Epithelial cell of prostate (primary cell): ENCODE measurements at regions not wholly inside any gene's neighbourhood (a gene's known extent, or its start where the extent isn't known, plus 50 kb on each side); places are given as distances from the start of the nearest gene placed in this dataset.

Source experiments
- DNase-seq: peaks from one replicate; pipeline ENCODE4 v3.0.0-alpha.2; 2011; ENCODE audit warnings: low read depth, low spot score
- H3K27ac ChIP-seq: fragments of 450-650 bp; 2 replicates; pipeline ENCODE4 v1.5.1; 2017; ENCODE audit warnings: mild to moderate bottlenecking

DNA sequence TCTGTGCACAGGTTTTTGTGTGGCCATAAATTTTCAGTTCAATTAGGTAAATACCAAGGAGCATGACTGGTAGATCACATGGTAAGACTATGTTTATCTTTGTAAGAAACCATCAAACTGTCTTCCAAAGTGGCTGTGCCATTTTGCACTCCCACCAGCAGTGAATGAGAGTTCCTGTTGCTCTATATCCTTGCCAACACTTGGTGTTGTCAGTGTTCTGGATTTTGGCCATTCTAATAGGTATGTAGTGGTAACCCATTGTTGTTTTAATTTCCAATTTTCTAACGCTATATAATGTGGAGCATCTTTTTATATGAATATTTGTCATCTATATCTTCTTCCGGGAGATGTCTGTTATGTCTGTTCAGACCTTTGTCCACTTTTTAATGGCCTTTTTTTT, 51.7 kb upstream of the MED4 start:
- DNase-seq: no peak
- H3K27ac ChIP-seq: no peak overlapping the region

DNA sequence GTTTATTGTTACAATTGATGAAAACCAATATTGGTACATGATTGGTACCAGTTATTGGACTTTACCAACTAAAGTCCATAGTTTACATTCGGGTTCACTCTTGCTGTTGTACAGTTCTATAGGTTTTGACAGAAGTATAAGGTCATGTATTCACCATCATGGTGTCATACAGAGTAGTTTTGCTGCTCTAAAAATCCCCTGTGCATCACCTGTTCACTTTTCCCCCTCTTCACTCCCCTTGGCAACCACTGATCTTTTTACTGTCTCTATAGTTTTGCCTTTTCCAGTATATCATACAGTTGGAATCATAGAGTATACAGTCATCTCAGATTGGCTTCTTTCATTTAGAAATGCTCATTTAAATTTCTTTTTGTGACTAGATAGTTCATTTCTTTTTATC, 51.2 kb upstream of the MED4 start:
- no peak overlapping the region for H3K27ac ChIP-seq
- DNase-seq: no peak
